CD4-positive, alpha-beta T cell treated with Interferon alpha-2 for 1 hour (primary cell): ENCODE measurements at regions not wholly inside any gene's neighbourhood (a gene's known extent, or its start where the extent isn't known, plus 50 kb on each side); places are given as distances from the start of the nearest gene placed in this dataset.

Experiments used
- DNase-seq, 2 donors: peaks; one replicate each; pipeline ENCODE4 v3.0.0-alpha.2; 2020 to 2022

DNA sequence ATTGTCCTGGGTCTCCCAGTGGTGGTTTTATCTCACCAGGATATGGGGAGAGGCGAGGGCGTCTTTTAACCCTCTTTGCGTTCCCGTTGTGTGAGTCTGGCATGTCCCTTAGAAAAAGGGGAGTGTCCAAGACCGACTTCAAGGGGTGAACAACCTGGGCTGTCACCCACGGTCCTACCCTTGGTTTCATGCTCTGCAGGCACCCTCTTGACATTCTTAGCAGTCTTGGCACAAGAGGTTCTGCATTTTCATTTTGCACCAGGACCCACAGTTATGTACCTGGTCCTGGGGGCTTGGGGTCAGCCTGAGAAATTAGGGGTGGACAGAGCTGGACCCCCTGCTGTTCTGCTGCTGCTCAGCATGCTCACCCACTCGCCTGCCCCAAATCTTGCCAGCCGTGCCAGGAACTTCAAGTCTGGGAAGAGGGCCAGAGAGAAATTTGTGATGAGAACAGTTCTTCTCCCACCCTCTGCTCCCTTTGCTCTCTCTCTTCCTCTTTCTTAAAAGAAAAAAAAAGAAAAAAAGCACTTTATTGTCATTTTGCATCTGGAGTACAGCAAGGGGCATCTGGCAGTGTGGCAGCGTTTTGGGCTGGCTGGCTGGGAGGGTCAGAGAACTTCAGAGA lies 471.2 kb downstream of the MIAT start:
- no peak for DNase-seq

DNA sequence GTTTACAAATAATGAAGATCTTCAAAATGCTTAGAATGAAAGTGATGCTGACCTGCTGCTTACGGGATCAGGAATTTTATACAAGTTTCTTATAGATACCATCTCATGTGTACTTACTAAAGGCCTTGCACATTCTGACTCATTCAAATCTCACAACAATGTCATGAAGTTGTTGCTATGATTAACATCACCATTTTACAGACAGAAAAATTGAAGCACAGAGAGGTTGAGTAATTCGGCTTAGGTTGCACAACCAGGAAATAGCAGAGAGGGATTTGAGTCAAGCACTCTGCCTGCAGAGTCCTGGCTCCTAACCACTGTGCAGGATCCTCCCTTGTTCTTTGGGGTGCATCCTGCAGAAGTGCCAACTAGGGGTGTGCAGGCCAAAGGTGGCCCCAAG lies 471.9 kb downstream of the MIAT start:
- DNase-seq: peak in 1 of 2 donors; percentile 28

DNA sequence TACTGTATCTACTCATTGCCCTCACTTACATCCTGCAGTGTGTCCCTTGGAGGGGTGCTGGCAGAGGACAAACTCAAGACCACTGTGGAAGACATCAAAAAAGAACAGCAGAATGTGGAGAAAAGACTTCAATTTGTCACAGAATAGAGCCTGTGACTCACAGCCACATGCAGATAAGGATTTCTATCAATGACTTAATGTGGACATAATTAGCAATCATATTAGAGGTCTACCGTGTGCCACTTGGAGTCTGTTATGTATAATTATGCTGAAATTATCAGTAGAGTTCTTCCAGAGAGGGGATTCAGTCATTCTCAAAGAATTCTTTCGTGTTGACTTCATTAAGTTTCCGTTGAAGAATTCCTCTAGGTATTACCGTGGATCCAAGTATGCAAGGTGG lies 473.5 kb downstream of the MIAT start:
- no peak for DNase-seq

DNA sequence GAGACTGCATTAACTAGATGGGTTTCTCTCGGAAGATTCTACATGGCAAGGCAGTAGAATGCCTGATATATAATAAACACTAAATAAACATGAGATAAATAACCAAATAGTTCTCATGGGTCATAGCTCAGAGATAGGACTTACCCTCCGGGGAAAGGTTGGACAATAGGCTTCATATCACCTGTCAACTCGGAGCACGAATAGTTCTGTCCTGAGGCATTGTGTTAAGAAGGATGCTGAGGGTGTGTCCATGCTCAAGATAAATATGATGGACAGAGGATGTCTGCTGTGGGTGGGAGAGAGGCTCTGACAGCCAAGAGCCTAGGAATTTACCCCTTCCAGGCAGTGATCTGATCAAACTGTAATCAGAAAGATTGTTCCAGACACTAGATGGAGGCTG lies 474.0 kb downstream of the MIAT start:
- DNase-seq: no peak

DNA sequence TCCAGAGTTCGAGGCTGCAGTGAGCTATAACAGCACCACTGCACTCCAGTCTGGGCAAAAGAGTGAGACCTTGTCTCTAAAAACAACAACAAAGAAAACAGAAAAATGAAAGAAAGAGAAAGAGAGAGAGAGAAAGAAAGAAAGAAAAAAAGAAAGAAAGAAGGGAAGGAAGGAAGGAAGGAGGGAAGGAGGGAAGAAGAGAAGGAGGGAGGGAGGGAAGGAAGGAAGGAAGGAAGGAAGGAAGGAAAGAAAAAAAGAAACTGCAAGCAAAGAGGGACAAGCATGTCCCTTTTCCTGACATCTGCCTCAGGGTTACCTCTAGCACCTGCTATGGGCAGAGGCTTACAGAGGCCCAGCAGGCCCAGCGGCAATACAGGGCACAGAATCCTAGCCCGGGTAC lies 475.0 kb downstream of the MIAT start:
- DNase-seq: no peak

DNA sequence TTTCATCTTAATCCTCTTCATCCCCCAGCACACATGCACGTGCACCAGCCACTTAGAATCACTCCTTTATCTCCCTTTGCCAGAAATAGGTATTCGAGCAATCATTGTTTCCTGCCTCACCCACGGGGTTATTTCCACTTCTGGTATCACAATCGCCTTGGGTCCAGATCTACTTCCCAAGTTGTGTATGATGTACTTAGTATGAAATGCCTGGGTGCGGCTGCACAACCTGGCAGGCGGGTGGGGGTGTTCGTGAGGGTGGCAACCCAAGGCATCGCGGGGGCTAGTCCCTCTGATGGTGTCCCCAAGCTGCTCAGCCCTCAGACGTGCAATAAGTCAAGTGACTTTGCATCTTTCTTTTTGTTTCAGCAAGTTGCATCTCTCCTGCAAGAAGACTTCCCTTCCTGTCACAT lies 475.6 kb downstream of the MIAT start:
- no peak for DNase-seq

DNA sequence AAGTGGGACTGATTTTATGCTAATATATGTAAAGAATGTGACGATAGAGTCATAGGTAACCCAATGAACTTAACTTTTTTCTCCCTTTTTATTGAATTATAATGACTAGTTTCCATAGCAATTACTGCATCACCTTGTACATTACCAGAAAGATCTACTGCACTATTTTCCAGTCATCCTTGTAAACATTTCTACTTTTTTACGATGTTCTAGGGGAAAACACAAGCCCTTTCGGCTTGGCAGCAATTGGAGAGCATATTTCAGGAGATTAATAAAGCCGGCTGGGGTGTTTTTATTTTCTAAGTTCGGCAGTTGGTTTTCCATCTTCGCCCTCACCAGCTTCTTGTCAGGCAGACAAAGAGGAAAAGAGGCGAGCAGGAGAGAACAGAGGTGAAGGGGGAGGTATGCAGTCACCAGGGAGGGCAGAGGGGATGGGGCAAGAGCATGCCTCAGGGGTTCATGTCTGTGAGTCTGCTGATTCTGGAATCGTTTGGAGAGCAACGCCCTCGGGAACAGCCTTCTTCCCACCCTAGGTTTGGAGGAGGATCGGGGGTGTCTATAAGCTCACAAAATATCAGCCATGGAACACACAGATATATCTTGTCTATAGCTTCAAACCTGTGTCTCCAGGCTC lies 476.4 kb downstream of the MIAT start:
- no peak for DNase-seq

DNA sequence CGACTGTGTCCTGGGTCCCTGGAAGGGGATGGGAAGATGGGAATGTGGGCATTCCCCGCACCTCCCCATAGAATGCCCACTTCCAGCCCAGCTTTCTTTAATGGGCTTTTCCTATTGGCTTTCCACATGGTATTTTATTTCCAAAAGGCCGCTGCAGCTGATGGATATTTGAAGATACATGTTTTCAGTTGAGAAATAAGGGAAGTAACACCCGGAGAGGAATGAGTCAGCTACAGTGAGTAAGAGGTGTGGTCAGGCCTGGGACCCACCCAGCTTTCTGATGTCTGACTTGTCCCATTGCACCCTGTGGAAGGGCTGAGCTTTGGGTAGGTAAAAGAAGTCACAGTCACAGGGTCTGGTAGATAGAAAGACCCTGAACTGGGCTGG lies 476.9 kb downstream of the MIAT start:
- peak; percentile 6 to 47 for DNase-seq

DNA sequence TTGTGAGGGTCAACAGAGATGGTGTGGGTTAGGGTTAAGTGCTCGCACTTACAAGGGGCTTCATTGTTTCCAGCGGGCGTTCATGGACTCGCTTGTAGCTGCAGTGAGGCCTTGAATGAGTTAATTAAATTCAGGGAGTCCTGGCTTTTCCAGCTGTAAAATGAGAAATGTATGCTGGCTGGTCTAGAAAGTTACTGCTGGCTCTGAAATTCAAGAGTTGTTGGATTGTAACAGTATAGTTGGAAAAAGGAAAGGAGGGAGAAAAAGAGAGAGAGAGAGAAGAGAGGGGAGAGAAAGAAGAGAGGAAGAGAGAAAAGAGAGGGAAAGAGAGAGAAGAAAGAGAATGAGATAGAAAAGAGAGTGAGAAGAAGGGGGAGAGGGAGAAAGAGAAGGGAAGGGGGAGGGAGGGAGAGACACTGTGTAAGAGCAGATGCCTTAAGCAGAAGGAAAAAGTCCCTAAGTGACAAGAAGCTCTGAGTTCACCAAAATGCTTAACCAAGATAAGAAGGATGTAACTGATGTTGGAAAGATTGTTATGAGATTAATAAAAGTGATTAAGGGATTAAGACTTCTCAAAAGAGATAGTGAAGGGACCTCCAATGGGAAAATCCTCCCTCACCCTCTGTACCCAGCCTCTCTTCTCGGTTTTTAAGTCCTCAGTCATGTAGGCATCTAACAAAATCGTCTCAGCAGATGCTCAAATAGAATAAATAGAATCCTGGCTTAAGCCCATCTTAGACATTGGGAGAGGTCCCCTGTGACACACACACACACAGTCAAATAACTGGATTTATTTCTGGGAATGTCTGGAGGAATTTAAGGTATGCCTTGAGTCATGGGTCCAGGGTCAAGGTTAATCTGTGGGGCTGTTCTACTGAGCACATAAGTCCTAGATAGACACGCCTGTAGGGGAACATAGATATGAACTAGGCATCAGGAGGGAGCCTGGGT lies 477.9 kb downstream of the MIAT start:
- DNase-seq: no peak

DNA sequence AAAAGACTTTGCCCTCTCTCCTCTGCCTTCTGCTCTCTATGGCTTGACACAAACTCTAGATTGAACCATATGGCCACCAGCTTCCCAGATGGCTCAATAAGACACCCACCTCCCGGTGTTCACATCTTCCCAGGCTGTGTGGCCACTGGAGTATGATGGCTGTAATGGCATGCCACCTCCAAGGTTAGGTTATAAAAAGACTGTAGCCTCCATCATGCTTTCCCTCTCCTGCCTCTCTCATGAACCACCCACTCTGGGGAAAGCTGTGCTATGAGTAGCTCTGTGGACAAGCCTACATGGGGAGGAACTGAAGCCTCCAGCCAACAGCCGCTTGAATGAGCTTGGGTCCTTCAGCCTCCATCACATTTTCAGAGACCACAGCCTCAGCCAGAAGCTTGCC lies 479.2 kb downstream of the MIAT start:
- DNase-seq: no peak

DNA sequence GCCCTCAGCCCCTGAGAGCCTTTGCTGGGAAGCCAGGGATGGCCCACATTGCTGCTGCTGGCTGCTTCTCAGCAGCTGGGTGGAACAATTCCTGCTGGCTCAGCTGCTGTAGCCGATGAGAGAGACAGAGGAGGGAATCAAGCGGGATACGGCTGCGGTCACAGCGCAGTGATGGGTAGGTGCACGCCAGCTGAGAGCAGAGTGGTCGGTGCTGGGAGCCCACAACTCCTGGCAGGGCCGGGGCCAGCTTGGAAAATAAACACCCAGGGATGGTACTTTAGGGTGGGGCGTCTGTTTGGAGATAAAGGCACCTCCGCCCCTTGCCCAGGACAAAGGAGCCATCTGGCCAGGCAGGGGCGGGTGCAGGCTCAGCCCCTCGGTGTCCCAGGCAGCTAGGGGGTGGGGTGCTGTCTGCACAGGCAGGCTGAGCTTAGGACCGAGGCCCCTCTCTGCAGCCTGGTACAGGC lies 480.5 kb downstream of the MIAT start:
- DNase-seq: no peak

DNA sequence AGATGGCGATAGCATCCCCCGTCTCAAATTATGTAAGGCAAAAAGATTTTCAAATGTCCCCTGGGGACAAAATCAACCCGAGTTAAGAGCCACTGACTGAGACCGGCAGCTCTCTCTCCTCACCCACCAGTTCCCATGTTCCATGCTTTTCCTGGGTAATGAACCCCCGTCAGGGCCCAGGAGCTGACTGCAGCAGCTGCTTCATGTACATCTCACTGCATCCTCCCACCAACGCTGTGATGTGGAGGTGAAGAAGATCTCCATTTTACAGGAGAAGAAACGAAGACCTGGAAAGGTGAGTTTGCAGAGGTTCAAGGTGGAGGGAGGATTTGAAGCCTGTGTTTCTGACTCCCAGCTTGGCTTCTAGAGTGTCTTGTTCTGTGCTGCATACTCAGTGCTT lies 481.1 kb downstream of the MIAT start:
- no peak for DNase-seq

DNA sequence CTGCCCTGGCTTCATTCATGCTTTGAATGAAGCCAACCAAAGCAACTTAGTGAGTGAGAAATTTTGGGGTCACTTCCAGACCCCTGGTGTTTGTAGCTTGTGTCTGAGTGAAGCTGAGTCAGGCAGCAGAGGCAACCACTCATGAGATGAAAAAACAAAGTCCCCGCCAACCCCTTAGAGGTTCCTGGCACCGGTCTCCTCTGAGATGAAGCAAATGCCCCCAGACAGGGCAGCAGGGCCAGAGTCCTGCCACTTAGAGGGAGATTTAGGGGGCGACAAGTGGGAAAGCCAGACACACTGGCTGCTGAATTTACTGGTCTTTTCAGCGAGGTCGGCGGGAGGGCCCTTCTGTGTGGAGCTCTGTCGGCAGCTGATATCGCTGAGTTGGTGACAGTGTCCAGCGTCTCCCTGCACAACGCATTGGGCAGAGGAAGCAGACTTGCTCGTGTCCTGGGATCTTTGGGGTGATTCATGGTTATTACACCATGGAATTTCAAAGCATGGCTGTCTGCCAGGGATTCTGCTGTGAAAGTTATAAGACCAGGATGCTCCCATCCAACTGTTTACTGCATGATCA lies 482.6 kb downstream of the MIAT start:
- no peak for DNase-seq

DNA sequence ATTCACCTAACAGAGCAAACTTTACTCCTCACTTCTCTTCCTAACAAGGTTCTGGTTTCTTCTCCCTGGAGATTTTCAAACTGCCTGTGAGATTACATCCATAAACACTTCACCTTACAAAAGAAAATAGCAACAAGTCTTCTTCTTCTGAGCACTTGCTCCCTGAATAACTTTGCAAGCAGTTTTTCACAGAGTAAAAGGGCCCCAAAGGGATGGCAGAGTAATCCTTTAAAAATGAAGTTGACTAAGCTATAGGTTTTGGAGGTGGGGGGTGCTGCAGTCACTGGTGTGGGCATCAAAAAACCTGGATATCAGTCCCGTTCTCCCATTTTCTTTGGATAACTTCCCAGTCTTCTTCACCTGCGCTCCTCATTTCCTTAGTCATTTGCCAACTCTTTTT lies 484.9 kb downstream of the MIAT start:
- no peak for DNase-seq

DNA sequence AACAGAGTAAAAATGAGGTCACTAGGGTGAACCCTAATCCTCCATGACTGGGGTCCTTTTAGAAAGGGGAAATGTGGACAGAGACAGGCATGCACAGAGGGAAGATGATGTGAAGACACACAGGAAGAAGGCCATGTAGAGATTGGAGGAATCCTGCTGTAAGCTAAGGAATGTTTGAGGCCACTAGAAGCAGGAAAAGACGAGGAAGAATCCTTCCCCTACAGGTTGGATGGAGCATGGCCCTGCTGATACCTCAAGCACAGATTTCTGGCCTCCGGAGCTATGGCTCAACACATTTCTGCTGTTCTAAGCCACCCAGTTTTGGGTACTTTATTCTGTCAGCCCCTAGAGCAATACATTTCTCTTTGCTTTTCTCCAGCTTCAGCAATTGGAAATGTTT lies 486.9 kb downstream of the MIAT start:
- no peak for DNase-seq

DNA sequence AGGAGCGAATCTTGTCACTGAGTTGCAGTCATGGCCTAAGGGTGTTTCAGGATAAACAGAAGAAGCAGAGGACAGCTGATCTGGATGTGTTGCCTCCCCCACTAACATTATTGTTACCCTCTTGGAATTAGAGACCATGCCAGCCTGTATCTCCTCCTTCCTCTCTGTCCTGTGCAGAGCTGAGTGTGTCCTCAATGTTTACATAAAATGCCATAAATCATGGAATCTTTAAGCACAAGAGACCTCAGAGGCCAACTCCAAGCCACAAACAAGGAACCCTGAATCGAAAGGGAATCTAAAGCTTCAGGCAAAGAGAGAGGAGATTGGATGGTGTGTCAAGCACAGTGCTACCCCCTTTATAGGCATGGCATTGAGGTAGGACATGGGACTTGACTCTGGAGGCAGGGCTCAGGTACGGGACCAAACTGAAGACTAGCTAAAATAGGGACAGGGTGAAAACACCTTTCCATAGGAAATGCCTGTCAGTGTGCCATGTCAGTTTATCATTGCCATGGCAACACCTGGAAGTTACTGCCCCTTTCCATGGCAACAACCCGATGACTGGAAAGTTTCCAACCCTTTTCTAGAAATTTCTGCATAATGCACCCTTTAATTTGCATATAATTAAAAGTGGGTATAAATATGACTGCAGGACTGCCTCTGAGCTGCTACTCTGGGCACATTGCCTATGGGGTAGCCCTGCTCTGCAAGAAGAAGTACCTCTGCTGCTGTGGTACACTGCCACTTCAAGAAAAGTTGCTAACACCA lies 489.7 kb downstream of the MIAT start:
- no peak for DNase-seq

DNA sequence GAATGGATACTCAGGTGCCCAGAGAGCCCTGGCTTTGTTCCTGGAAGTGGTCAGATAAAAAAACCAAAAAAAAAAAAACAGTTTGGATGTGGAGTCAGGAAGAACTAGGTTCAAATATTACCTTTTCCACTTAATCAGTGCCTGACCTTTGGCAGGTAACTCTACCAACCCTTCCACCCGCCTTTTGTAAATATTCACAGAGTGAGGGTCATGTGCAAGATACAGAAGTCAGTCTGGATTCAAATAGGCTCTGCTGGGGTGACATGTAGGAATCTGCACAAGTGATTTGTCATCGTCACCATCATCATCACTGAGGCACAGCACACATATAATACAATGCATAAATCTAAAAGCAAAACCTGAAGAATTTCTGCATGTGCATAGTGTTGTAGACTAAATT lies 490.7 kb downstream of the MIAT start:
- DNase-seq: no peak

DNA sequence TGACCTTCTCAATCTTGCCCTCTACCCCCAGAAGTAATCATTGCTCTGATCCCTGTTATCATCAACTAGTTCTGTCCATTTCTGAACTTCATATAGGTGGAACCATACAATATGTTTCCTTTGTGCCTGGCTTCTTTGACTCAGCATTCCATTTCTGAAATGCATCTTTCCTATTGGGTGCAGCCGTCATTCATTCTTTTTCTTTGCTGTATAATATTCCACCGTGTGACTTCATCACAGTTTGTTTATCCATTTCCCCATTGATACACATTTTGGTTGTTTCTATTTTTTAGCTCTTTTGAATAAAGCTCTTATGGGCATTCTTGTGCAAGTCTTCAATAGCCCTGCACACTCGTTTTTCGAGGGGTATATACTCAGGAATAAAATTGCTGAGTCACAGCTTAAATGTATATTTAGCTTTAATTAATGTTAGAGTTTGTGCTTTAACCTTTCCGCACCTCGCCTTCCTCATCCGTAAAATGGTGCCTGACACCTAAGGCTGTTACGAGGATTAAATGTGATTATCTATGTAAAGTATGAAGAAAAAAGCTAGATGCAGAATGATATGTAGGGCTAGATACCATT lies 491.6 kb downstream of the MIAT start:
- DNase-seq: no peak

DNA sequence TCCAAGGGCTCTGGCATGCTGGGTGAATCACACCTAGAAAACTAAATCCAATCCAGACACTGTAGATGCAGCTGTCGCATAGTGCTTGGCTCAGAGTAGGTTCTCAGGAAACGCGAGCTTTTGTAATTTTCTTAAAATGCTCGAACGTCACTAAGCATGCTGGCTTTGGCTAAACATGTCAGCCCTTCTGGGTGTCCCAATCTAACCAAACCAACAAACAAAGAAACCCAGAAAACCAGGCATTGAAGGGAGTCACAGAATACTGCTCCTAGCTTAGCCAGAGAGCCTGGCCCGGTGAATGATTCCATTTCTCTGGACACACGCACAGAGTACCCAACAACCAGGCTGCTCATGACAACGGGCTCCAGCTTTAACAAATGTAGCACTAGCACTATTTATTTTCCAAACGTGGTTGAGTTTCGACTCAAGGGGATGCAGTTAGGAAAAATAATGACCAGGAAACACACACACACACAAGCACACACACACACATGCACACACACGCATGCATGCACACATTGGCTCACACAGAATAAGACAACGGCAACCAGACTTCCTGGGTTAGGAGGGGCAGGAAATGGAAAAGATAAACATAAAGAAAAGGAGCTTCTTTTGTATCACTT lies 492.6 kb downstream of the MIAT start:
- DNase-seq: no peak

DNA sequence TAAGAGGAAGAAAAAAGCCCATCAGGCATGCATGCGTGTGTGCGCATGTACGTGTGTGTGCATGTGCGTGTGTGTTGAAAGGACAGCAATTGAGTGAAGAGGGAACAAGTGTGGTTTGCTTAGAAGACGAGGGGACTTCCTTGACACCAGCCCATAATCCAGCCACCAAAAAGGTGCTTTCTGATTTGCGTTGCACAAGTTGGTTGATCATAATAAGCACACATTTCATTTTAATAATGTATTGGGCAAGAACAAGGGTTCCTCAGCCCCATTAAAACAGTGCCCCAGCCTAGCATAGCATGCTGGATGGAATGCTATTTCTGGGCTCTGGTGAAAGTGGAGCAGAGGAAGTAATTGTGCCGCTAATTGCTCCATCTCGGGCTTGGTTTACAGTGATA lies 493.2 kb downstream of the MIAT start:
- DNase-seq: peak; percentile 14 to 35

DNA sequence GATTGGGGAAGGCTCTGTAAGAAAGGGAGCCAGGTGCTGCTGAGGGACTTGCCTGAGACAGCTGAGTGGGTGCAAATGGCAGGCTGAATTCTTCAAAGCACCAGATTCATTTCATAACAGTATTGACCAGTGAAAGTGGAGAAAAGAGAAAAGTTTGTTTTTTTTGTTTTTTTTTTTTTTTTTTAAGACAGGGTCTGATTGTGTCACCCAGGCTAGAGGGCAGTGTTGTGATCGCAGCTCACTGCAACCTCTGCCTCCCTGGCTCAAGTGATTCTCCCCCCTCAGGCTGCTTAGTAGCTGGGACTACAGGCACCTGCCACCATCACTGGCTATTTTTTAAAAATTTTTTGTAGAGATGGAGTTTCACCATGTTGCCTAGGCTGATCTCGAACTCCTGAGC lies 494.0 kb downstream of the MIAT start:
- no peak for DNase-seq

DNA sequence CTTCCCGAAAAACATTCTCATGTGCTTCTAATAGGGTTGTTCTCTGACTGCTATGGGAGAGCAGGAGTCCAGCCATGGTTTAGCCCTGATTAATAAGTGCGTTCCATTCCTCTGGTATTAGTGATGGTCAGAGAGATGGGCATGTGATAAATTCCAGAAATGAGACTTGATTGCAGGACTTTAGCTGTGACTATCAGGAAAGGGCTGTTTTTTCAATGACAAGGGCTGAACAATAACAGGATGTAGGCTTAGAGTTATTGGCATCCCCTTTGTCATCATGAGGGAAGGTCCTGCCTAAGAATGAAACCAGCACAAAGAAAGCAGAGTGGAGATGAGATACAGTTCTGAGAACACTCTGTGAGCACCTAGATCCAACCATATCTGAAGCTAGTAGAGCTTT lies 494.6 kb downstream of the MIAT start:
- DNase-seq: no peak
